HG02571 (cell line): ENCODE measurements at regions not wholly inside any gene's neighbourhood (a gene's known extent, or its start where the extent isn't known, plus 50 kb on each side); places are given as distances from the start of the nearest gene placed in this dataset.

Experiments used
- ATAC-seq: cut with Tn5 transposase; IDR thresholded peaks from one replicate; pipeline ENCODE4 v1.9.1; 2021; ENCODE audit warnings: mild to moderate bottlenecking, moderate library complexity; ENCODE audit not compliant: unreplicated experiment

- ATAC-seq = no peak
Observed at GRCh38 chr3:105174017-105174615, 192.6 kb upstream of the ALCAM start.

DNA sequence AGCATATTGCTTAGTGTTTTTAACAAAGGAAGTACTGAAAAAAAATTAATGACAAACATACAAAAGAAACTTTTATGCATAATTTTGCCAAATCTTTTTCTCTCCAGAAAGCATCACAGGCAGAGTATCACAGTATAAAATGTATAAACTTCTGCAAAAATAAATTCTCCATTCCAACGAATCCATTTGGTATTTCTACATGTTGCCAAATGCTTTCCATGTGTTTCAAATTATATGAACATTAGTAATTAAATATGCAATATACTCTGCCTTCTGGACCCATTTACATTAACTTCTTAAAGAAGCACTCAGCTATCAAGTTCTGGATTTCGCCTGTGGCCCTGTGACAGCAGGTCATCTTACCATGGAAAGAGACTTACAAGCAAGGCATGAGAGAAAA is 189.1 kb upstream of the ALCAM start:
- no peak for ATAC-seq

GRCh38 chr3:105187344-105187743 is 179.4 kb upstream of the ALCAM start:
- ATAC-seq = no peak

DNA sequence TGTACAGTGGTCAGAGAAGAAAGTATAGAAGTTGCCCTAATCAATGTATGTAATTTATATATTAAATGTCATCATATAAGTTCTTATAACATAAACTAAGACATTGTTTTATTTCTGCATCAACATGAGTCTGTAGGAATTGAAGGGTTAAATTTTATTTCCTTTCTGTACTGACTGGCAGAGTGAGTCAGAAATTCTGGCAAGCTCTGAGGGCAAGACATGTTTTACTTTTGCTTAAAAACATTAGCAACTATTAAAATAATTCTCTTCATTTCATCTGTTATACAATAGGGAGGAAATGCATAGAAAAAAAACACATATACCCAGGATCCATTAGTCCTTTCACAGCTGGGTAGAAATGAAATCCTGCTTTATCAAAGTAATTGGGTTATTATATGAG is 171.4 kb upstream of the ALCAM start:
- ATAC-seq = no peak

DNA sequence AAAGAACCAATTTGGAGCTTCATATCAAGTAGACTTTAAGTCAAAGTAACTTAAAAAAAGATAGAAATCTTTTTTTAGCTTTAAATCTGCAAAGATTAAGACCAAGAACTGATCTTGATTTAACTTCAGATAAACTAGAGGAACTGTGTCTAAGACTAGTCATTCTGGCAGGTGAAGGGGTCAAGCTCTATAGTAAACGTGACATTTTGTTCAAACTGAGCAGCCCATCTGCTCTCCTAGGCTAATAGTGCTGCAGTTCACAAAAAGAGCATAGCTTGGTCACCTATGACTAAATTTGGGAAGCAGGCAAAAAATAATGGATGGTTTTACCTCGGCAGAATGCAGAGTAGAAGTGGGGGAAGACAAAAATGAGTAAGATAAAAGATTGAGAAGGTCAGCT is 168.8 kb upstream of the ALCAM start:
- ATAC-seq = no peak

DNA sequence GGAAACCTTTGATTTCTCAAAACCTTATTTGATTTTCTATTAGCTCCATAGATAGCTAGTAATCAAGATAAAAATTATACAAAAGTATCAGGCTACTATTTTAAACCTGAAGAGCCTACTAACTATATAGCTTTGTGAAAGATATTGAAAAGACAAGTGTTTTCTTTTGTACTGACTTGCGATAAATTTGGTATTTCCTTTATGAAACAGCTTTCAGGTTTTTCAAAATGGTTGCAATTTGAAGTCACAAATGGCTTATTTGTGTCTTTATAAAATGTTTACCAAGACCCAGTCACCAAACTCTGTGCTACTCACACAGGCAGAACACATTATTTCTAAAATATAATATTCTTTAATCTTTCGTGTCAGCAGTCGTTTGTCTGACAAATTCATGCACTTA is 167.5 kb upstream of the ALCAM start:
- no peak for ATAC-seq

GRCh38 chr3:105210141-105210540 is 156.6 kb upstream of the ALCAM start:
- no peak for ATAC-seq

DNA sequence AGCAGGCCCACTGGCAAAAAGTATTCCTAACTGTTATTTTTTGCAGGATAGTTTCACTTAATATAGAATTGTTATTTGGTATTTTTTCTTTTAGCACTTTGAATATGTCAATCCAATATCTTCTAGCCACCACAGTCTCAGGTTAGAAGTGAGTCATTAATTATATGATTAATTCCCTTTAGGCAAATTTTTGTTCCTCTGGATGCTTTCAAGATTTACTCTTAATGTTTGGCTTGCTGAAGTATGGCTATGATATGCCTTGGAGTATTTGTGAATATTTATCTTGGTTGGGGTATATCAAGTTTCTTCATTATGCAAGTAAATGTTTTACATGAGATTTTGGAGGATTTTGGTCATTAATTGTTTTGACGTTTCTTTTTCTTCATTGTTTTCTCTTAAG is 152.1 kb upstream of the ALCAM start:
- no peak for ATAC-seq

- ATAC-seq = no peak
Observed at GRCh38 chr3:105222568-105223093, 144.1 kb upstream of the ALCAM start.

GRCh38 chr3:105223815-105224214 is 142.9 kb upstream of the ALCAM start:
- no peak for ATAC-seq

- no peak for ATAC-seq
Observed at GRCh38 chr3:105228696-105229095, 138.0 kb upstream of the ALCAM start.

- ATAC-seq = no peak
Observed at GRCh38 chr3:105232553-105232952, 134.2 kb upstream of the ALCAM start.

GRCh38 chr3:105233010-105233409 is 133.7 kb upstream of the ALCAM start:
- ATAC-seq = no peak

DNA sequence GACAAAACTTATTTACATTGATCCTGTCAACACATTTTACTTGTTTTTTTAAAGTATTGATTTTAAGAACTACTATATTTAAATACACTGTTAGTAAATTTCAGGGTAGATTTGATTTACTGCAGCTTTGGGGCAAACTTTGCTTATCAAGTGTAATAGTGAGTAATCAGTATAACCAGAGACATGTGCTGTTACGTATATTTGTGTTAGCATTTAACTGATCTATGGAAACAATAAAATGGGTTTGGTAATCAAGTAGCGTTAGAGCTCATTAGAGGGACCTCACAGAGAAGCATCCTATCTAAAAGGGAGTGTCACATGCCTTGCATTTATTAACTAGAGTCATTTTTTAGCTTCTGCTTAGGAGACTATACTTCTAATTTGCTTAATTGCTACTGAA is 131.5 kb upstream of the ALCAM start:
- no peak for ATAC-seq

GRCh38 chr3:105235785-105236184 is 130.9 kb upstream of the ALCAM start:
- ATAC-seq = no peak

DNA sequence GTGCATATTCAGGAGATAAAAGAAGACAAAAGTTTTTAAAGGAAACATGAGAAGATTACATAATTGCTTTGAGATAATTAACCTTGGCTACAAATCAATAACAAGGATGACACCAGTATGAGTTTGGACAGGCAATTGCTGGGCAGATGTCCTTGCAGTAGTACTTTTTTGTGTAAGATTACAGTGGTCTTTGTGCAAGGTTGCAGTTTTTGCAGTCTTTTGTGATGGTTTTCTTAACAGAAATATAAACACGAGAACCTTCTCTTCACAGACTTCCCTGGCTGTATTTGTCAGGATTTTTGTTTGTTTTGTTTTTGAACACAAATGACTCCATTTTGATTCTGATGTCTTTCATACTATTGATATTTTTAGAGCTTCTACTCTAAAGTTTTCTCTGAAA is 128.3 kb upstream of the ALCAM start:
- no peak for ATAC-seq

DNA sequence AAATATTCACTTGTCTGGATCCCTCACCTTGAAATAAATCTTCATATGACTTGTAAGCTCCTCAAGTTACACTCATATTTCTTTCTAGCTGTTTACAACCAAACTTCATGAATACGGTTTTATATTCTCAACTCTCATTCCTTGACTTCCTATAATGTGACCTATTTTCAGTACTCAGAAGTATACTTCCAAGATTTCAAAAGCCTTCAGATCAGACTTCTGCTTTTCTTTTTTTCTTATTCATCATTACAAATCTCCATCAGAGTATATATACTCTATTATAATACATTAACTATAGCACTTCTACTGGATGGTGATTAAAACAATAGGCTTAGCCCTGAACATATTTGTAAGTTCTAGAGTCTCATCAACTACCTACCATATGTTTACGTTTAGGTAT is 123.6 kb upstream of the ALCAM start:
- ATAC-seq = no peak

GRCh38 chr3:105246536-105246935 is 120.2 kb upstream of the ALCAM start:
- no peak for ATAC-seq

DNA sequence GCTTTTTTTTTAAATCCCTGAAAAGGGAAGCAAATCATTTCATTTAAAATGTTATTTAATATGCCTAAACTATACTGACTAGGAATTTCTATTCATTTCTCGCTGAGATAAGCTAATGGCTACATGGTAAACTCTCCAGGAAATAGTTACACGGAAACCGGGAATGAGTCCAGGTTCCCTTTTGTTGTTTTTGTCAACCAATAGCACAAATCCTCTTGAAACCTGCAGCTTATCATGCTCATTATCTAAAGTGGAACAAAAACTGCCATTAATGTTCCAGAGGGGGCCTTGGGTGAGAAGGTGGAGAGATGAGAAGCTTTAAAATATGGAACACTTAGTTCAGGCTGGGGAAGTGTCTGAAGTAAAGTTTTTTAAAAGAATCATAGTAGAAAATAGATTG is 113.5 kb upstream of the ALCAM start:
- no peak for ATAC-seq

- no peak for ATAC-seq
Observed at GRCh38 chr3:105254154-105254553, 112.6 kb upstream of the ALCAM start.

GRCh38 chr3:105255350-105255749 is 111.4 kb upstream of the ALCAM start:
- ATAC-seq = no peak

DNA sequence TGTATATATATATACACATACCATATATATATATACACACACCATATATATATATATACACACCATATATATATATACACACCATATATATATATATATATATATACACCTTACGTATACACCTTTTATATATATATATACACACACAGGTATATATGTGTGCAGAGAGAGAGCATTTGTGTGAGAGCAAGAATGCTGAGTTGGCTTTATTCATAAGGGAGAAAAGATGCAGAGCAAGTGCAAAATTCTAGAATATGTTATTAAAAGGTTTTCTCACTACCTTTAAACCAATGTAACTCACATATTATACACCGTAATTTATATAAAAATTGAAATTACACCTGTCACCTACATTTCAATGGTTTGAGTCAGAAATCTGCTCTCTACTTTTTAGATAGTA is 107.2 kb upstream of the ALCAM start:
- ATAC-seq = no peak

DNA sequence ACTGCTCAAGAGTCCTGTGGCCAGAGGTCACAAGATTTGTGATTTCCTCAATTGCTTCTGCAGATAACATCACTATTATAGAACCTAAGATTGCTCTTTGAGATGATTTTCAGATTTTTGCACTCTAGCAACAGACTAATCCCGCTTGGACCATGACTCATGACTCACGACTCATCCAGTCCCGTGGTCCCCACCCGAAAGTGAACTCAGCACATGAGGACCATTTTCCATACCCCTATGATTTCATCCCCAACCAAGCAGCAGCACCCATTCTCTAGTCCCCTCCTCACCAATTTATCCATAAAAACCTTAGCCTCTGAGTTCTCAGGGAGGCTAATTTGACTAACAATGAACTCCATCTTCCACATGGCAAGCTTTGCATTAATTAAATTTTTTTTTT is 106.3 kb upstream of the ALCAM start:
- ATAC-seq = no peak
